HEK293 (cell line): ENCODE measurements at regions not wholly inside any gene's neighbourhood (a gene's known extent, or its start where the extent isn't known, plus 50 kb on each side); places are given as distances from the start of the nearest gene placed in this dataset.

ENCODE experiments used
- CTCF ChIA-PET: fragments of 350-600 bp; formaldehyde crosslinking; extraction: SDS; loops from one replicate; lab custom pipeline; 2021; ENCODE audit warnings: antibody characterized with exemption; lab: Yijun Ruan, JAX
- POLR2A ChIA-PET: fragments of 300-600 bp; formaldehyde crosslinking; extraction: SDS; loops from one replicate; lab custom pipeline; 2020; ENCODE audit warnings: antibody characterized with exemption, inconsistent platforms; lab: Yijun Ruan, JAX
- H3K27ac ChIP-seq: fragments of 200-500 bp; sonication (Bioruptor generic); 2 replicates; pipeline ENCODE4 v1.5.1; 2014; ENCODE audit warnings: low read depth, low read length, control low read depth, inconsistent platforms; ENCODE audit errors: extremely low read depth
- H3K36me3 ChIP-seq, 2 experiments: fragments of 200-500 bp in 1 of 2; sonication (Bioruptor generic) in 1 of 2; 1 replicate in 1 of 2; 2 replicates in 1 of 2; pipeline ENCODE4 v1.5.1; 2014 to 2017; ENCODE audit warnings: inconsistent platforms in 2 of 2, low read length in 2 of 2; ENCODE audit not compliant: control insufficient read depth in 2 of 2, insufficient read depth in 1 of 2
- H3K4me1 ChIP-seq: fragments of 200-500 bp; sonication (Bioruptor generic); 2 replicates; pipeline ENCODE4 v1.5.1; 2014; ENCODE audit warnings: mild to moderate bottlenecking, low read length, inconsistent platforms; ENCODE audit not compliant: control insufficient read depth, insufficient read depth
- H3K4me3 ChIP-seq: 2 replicates; pipeline ENCODE4 v1.5.1; 2011; ENCODE audit warnings: low read depth, mild to moderate bottlenecking, control low read depth, low read length, moderate library complexity
- H3K9me3 ChIP-seq: fragments of 200-500 bp; sonication (Bioruptor generic); 2 replicates; pipeline ENCODE4 v1.5.1; 2014; ENCODE audit warnings: low read depth, low read length, inconsistent platforms; ENCODE audit not compliant: control insufficient read depth, insufficient read depth
- BCL6B ChIP-seq: fragments of 450-650 bp; formaldehyde crosslinking; IDR thresholded peaks from 2 replicates; pipeline ENCODE4 v1.5.1; 2017; ENCODE audit warnings: missing biosample characterization, missing genetic modification characterization
- HOXD13 ChIP-seq: sonication (generic); formaldehyde crosslinking; IDR thresholded peaks from 2 replicates; pipeline ENCODE4 v1.8.0; 2022; ENCODE audit warnings: missing genetic modification reagents, borderline replicate concordance
- INSM2 ChIP-seq: fragments of 450-650 bp; formaldehyde crosslinking; IDR thresholded peaks from 2 replicates; pipeline ENCODE4 v1.5.1; 2016; ENCODE audit warnings: missing biosample characterization, missing genetic modification characterization
- KLF1 ChIP-seq: fragments of 450-650 bp; formaldehyde crosslinking; IDR thresholded peaks from 2 replicates; pipeline ENCODE4 v1.5.1; 2016; ENCODE audit warnings: missing biosample characterization, missing genetic modification characterization
- KLF16 ChIP-seq: fragments of 450-650 bp; formaldehyde crosslinking; IDR thresholded peaks from 2 replicates; pipeline ENCODE4 v1.5.1; 2017; ENCODE audit warnings: missing biosample characterization, missing genetic modification characterization
- SCRT1 ChIP-seq: fragments of 450-650 bp; formaldehyde crosslinking; IDR thresholded peaks from 2 replicates; pipeline ENCODE4 v1.5.1; 2016; ENCODE audit warnings: missing biosample characterization, missing genetic modification characterization, borderline replicate concordance
- TRIM28 ChIP-seq: IDR thresholded peaks from 2 replicates; pipeline ENCODE4 v1.6.1; 2011; ENCODE audit warnings: low read length, control low read depth, borderline replicate concordance
- YY2 ChIP-seq: fragments of 450-650 bp; formaldehyde crosslinking; IDR thresholded peaks from 2 replicates; pipeline ENCODE4 v1.5.1; 2016; ENCODE audit warnings: missing biosample characterization, missing genetic modification characterization
- ZBTB49 ChIP-seq: fragments of 450-650 bp; formaldehyde crosslinking; IDR thresholded peaks from 2 replicates; pipeline ENCODE4 v1.5.1; 2016; ENCODE audit warnings: missing biosample characterization, missing genetic modification characterization, low read depth
- ZFHX2 ChIP-seq: fragments of 450-650 bp; formaldehyde crosslinking; conservative IDR thresholded peaks from 2 replicates; pipeline ENCODE4 v1.5.1; 2016; ENCODE audit warnings: missing biosample characterization, missing genetic modification characterization
- ZFP69B ChIP-seq: fragments of 450-650 bp; formaldehyde crosslinking; IDR thresholded peaks from 2 replicates; pipeline ENCODE4 v1.5.1; 2016; ENCODE audit warnings: missing biosample characterization, missing genetic modification characterization
- ZNF121 ChIP-seq: fragments of 450-650 bp; formaldehyde crosslinking; IDR thresholded peaks from 2 replicates; pipeline ENCODE4 v1.5.1; 2016; ENCODE audit warnings: missing biosample characterization, missing genetic modification characterization
- ZNF155 ChIP-seq: fragments of 450-650 bp; formaldehyde crosslinking; IDR thresholded peaks from 2 replicates; pipeline ENCODE4 v1.5.1; 2016; ENCODE audit warnings: missing biosample characterization, missing genetic modification characterization
- ZNF184 ChIP-seq: fragments of 450-650 bp; IDR thresholded peaks from 2 replicates; pipeline ENCODE4 v1.5.1; 2018; ENCODE audit warnings: missing biosample characterization, mild to moderate bottlenecking, missing genetic modification characterization
- ZNF211 ChIP-seq: fragments of 450-650 bp; formaldehyde crosslinking; IDR thresholded peaks from 2 replicates; pipeline ENCODE4 v1.5.1; 2016; ENCODE audit warnings: low read depth, missing biosample characterization, missing genetic modification characterization
- ZNF23 ChIP-seq: fragments of 450-650 bp; formaldehyde crosslinking; IDR thresholded peaks from 2 replicates; pipeline ENCODE4 v1.5.1; 2016; ENCODE audit warnings: missing biosample characterization, missing genetic modification characterization, borderline replicate concordance
- ZNF391 ChIP-seq: fragments of 450-650 bp; formaldehyde crosslinking; IDR thresholded peaks from 2 replicates; pipeline ENCODE4 v1.5.1; 2016; ENCODE audit warnings: low read depth, missing biosample characterization, missing genetic modification characterization, borderline replicate concordance
- ZNF394 ChIP-seq: fragments of 450-650 bp; formaldehyde crosslinking; IDR thresholded peaks from 2 replicates; pipeline ENCODE4 v1.5.1; 2016; ENCODE audit warnings: missing biosample characterization, missing genetic modification characterization, mild to moderate bottlenecking, moderate library complexity, borderline replicate concordance
- ZNF426 ChIP-seq: fragments of 450-650 bp; formaldehyde crosslinking; IDR thresholded peaks from 2 replicates; pipeline ENCODE4 v1.5.1; 2017; ENCODE audit warnings: missing biosample characterization, missing genetic modification characterization, mild to moderate bottlenecking, inconsistent platforms, moderate library complexity
- ZNF521 ChIP-seq: fragments of 450-650 bp; formaldehyde crosslinking; IDR thresholded peaks from 2 replicates; pipeline ENCODE4 v1.5.1; 2017; ENCODE audit warnings: missing biosample characterization, mild to moderate bottlenecking, missing genetic modification characterization
- ZNF555 ChIP-seq: fragments of 450-650 bp; formaldehyde crosslinking; conservative IDR thresholded peaks from 2 replicates; pipeline ENCODE4 v1.5.1; 2017; ENCODE audit warnings: missing biosample characterization, mild to moderate bottlenecking, missing genetic modification characterization, inconsistent platforms
- ZNF585B ChIP-seq: fragments of 450-650 bp; formaldehyde crosslinking; IDR thresholded peaks from 2 replicates; pipeline ENCODE4 v1.5.1; 2016; ENCODE audit warnings: missing biosample characterization, missing genetic modification characterization
- ZNF600 ChIP-seq: fragments of 450-650 bp; formaldehyde crosslinking; IDR thresholded peaks from 2 replicates; pipeline ENCODE4 v1.5.1; 2016; ENCODE audit warnings: missing biosample characterization, missing genetic modification characterization
- ZNF623 ChIP-seq: fragments of 450-650 bp; formaldehyde crosslinking; IDR thresholded peaks from 2 replicates; pipeline ENCODE4 v1.5.1; 2016; ENCODE audit warnings: missing biosample characterization, missing genetic modification characterization
- ZNF624 ChIP-seq: fragments of 450-650 bp; formaldehyde crosslinking; IDR thresholded peaks from 2 replicates; pipeline ENCODE4 v1.5.1; 2017; ENCODE audit warnings: missing biosample characterization, missing genetic modification characterization
- ZNF629 ChIP-seq: fragments of 450-650 bp; formaldehyde crosslinking; IDR thresholded peaks from 2 replicates; pipeline ENCODE4 v1.5.1; 2017; ENCODE audit warnings: missing biosample characterization, missing genetic modification characterization
- ZNF692 ChIP-seq: fragments of 450-650 bp; formaldehyde crosslinking; IDR thresholded peaks from 2 replicates; pipeline ENCODE4 v1.5.1; 2016; ENCODE audit warnings: missing biosample characterization, missing genetic modification characterization
- ZNF701 ChIP-seq: fragments of 450-650 bp; formaldehyde crosslinking; IDR thresholded peaks from 2 replicates; pipeline ENCODE4 v1.5.1; 2016; ENCODE audit warnings: missing biosample characterization, missing genetic modification characterization
- ZNF843 ChIP-seq: fragments of 450-650 bp; formaldehyde crosslinking; IDR thresholded peaks from 2 replicates; pipeline ENCODE4 v1.5.1; 2016; ENCODE audit warnings: missing biosample characterization, missing genetic modification characterization

- H3K9me3 ChIP-seq, result no peaks in the 10 kb centered on the region
- POLR2A ChIA-PET, result no interaction called here
- H3K36me3 ChIP-seq, result no peaks in the 10 kb centered on the region
- TF ChIP-seq ZNF23 (tag by site-specific recombination) (no peak), ZNF629 (tag by site-specific recombination) (no peak), ZNF394 (tag by site-specific recombination) (no peak), ZFP69B (tag by site-specific recombination) (no peak), ZNF184 (tag by site-specific recombination) (no peak), ZNF843 (tag by site-specific recombination) (no peak), ZNF585B (no peak), ZNF155 (tag by site-specific recombination) (no peak), ZNF600 (tag by site-specific recombination) (no peak), ZNF692 (tag by site-specific recombination) (no peak), ZNF623 (tag by site-specific recombination) (no peak), ZBTB49 (tag by site-specific recombination) (no peak), ZNF701 (tag by site-specific recombination) (no peak), ZNF391 (no peak), BCL6B (no peak), HOXD13 (CRISPR knock-in tag) (no peak), ZNF426 (no peak), ZFHX2 (tag by site-specific recombination) (no peak), TRIM28 (no peak), ZNF624 (no peak)
- CTCF ChIA-PET, result no interaction called here
- no peaks in the 10 kb centered on the region for H3K4me1 ChIP-seq
- H3K4me3 ChIP-seq, result no peak overlapping the region
- no peak overlapping the region for H3K27ac ChIP-seq
These were observed 261.7 kb downstream of the MAT2B start for GRCh38 chr5:163766936-163767670.

- Histone ChIP-seq H3K9me3 (no peaks in the 10 kb centered on the region), H3K4me3 (no peak overlapping the region), H3K36me3 (no peaks in the 10 kb centered on the region), H3K27ac (no peak overlapping the region), H3K4me1 (no peaks in the 10 kb centered on the region)
- POLR2A ChIA-PET, result no interaction called here
- CTCF ChIA-PET, result no interaction called here
- TF ChIP-seq ZNF555 (tag by site-specific recombination), result no peak
- TF ChIP-seq ZNF121 (tag by site-specific recombination), result no peak
- TF ChIP-seq KLF16, result no peak
- TF ChIP-seq ZNF521, result no peak
- no peak for TF ChIP-seq KLF1 (tag by site-specific recombination)
- no peak for TF ChIP-seq YY2 (tag by site-specific recombination)
- TF ChIP-seq INSM2 (tag by site-specific recombination), result no peak
- TF ChIP-seq SCRT1 (tag by site-specific recombination), result no peak
- no peak for TF ChIP-seq ZNF211 (tag by site-specific recombination)
These were observed 265.2 kb downstream of the MAT2B start for GRCh38 chr5:163770625-163771024.
